ENCODE measurements at regions not wholly inside any gene's neighbourhood (a gene's known extent, or its start where the extent isn't known, plus 50 kb on each side); places are given as distances from the start of the nearest gene placed in this dataset.

- Histone ChIP-seq H3K27me3 (ENCODE audit: insufficient read depth, low read depth, low read length) (no peaks in the 10 kb centered on the region), H3K27ac (ENCODE audit: low read length) (no peak overlapping the region), H3K9me3 (ENCODE audit: low read length) (no peaks in the 10 kb centered on the region), H3K9ac (ENCODE audit: low read length) (no peak overlapping the region), H3K36me3 (ENCODE audit: insufficient read depth, low read length) (no peaks in the 10 kb centered on the region), H4K20me1 (ENCODE audit: insufficient read depth) (no peaks in the 10 kb centered on the region), H3K4me3 (ENCODE audit: low read length) (no peak overlapping the region), H3F3A (ENCODE audit: insufficient read depth, low read length, poor library complexity, severe bottlenecking) (no peaks in the 10 kb centered on the region), H2AFZ (ENCODE audit: low read depth, low read length) (no peak overlapping the region), H3K4me2 (ENCODE audit: low read length) (no peak overlapping the region), H3K79me2 (replicated peaks; ENCODE audit: insufficient read depth, low read length) (no peaks in the 10 kb centered on the region), H3K9me2 (ENCODE audit: insufficient read depth, low read length) (no peaks in the 10 kb centered on the region)
- TF ChIP-seq RAD21 (conservative IDR thresholded peaks at IDR 0.05) (no peak), SMC3 (conservative IDR thresholded peaks at IDR 0.05; ENCODE audit: poor library complexity) (no peak), REST (IDR thresholded peaks at IDR 0.05; ENCODE audit: borderline replicate concordance) (no peak), CTCF (IDR thresholded peaks at IDR 0.05; ENCODE audit: poor library complexity, severe bottlenecking) (no peak), EZH2 (IDR thresholded peaks at IDR 0.05; ENCODE audit: borderline replicate concordance, insufficient read depth, low read length, poor library complexity, severe bottlenecking) (no peak), POLR2AphosphoS5 (IDR thresholded peaks at IDR 0.05) (no peak), EP300 (conservative IDR thresholded peaks at IDR 0.05; ENCODE audit: poor library complexity, severe bottlenecking) (no peak), MXI1 (conservative IDR thresholded peaks at IDR 0.05; ENCODE audit: poor library complexity, severe bottlenecking) (no peak), TAF1 (IDR thresholded peaks at IDR 0.05; ENCODE audit: low read depth) (no peak)
Observed at GRCh38 chr10:28375399-28376354, 72.8 kb upstream of the MPP7 start.

GRCh38 chr10:28378986-28379585 is 76.2 kb upstream of the MPP7 start:
- Histone ChIP-seq H3K27ac (ENCODE audit: low read length) (no peak overlapping the region), H3K27me3 (ENCODE audit: insufficient read depth, low read depth, low read length) (no peaks in the 10 kb centered on the region), H3K4me2 (ENCODE audit: low read length) (no peak overlapping the region), H3K9me3 (ENCODE audit: low read length) (no peaks in the 10 kb centered on the region), H3K79me2 (replicated peaks; ENCODE audit: insufficient read depth, low read length) (no peaks in the 10 kb centered on the region), H3F3A (ENCODE audit: insufficient read depth, low read length, poor library complexity, severe bottlenecking) (no peaks in the 10 kb centered on the region), H3K36me3 (ENCODE audit: insufficient read depth, low read length) (no peaks in the 10 kb centered on the region), H3K9me2 (ENCODE audit: insufficient read depth, low read length) (no peaks in the 10 kb centered on the region), H2AFZ (ENCODE audit: low read depth, low read length) (no peak overlapping the region), H3K4me3 (ENCODE audit: low read length) (no peak overlapping the region), H4K20me1 (ENCODE audit: insufficient read depth) (no peaks in the 10 kb centered on the region), H3K9ac (ENCODE audit: low read length) (no peak overlapping the region)
- TF ChIP-seq RAD21 (conservative IDR thresholded peaks at IDR 0.05) (no peak), EZH2 (IDR thresholded peaks at IDR 0.05; ENCODE audit: borderline replicate concordance, insufficient read depth, low read length, poor library complexity, severe bottlenecking) (no peak), TAF1 (IDR thresholded peaks at IDR 0.05; ENCODE audit: low read depth) (no peak), EP300 (conservative IDR thresholded peaks at IDR 0.05; ENCODE audit: poor library complexity, severe bottlenecking) (no peak), SMC3 (conservative IDR thresholded peaks at IDR 0.05; ENCODE audit: poor library complexity) (no peak), REST (IDR thresholded peaks at IDR 0.05; ENCODE audit: borderline replicate concordance) (no peak), CTCF (IDR thresholded peaks at IDR 0.05; ENCODE audit: poor library complexity, severe bottlenecking) (no peak), MXI1 (conservative IDR thresholded peaks at IDR 0.05; ENCODE audit: poor library complexity, severe bottlenecking) (no peak), POLR2AphosphoS5 (IDR thresholded peaks at IDR 0.05) (no peak)
